MG63 (cell line): ENCODE measurements at regions not wholly inside any gene's neighbourhood (a gene's known extent, or its start where the extent isn't known, plus 50 kb on each side); places are given as distances from the start of the nearest gene placed in this dataset.

Experiments used
- DNase-seq: peaks from one replicate; pipeline ENCODE4 v3.0.0-alpha.2; 2020
- H3K27me3 ChIP-seq: fragments of 250-450 bp; sonication (Bioruptor Pico); 2 replicates; pipeline ENCODE4 v1.5.1; 2020; ENCODE audit warnings: mild to moderate bottlenecking, moderate library complexity
- H3K36me3 ChIP-seq: fragments of 250-450 bp; sonication (Bioruptor Pico); 2 replicates; pipeline ENCODE4 v1.5.1; 2020; ENCODE audit warnings: mild to moderate bottlenecking, moderate library complexity
- H3K4me3 ChIP-seq: fragments of 250-450 bp; sonication (Bioruptor Pico); 2 replicates; pipeline ENCODE4 v1.5.1; 2020; ENCODE audit warnings: mild to moderate bottlenecking, moderate library complexity
- H3K9me3 ChIP-seq: fragments of 250-450 bp; sonication (Bioruptor Pico); 2 replicates; pipeline ENCODE4 v1.5.1; 2020; ENCODE audit warnings: mild to moderate bottlenecking, moderate library complexity

DNA sequence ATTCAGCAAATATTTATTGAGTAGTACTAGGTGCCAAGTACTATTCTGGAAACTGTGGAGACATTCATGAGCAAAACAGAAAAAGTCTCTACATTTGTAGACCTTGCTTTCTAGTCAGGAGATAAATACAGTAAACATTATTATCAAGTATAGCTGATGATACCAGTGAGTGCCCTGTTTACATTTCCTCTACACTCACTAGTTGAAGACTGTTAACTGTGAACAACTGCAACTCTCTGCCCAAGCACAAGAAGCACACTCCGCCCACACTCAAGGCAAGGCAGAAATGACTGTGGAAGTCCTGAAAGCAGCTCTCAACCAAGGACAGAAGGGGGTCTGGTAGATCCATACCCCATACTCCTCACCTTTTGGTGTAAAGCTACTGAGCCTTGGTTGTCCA is 837.0 kb downstream of the DIAPH3 start:
- H3K4me3 ChIP-seq: no peak overlapping the region
- no peaks in the 10 kb centered on the region for H3K27me3 ChIP-seq
- H3K36me3 ChIP-seq: no peaks in the 10 kb centered on the region
- H3K9me3 ChIP-seq: no peaks in the 10 kb centered on the region
- no peak for DNase-seq

DNA sequence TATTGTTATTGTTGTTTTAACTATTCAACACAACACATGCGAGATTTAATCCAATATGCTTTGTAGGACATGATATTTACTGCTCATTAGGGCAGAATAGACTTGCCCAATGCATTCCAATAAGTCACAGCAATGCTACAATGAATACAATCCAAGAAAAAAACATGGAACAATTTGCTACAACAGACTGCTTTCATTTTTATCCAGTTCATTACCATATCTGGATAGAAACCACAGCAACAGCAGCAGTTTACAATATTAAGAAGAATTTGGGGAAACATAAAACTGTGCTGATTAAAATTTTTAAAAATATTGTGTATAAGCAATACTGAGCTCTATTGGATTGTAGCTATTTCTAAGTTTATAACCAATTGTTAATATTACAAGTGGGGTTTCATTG is 833.0 kb downstream of the DIAPH3 start:
- no peaks in the 10 kb centered on the region for H3K27me3 ChIP-seq
- H3K36me3 ChIP-seq: no peaks in the 10 kb centered on the region
- H3K4me3 ChIP-seq: no peak overlapping the region
- no peak for DNase-seq
- H3K9me3 ChIP-seq: no peaks in the 10 kb centered on the region

DNA sequence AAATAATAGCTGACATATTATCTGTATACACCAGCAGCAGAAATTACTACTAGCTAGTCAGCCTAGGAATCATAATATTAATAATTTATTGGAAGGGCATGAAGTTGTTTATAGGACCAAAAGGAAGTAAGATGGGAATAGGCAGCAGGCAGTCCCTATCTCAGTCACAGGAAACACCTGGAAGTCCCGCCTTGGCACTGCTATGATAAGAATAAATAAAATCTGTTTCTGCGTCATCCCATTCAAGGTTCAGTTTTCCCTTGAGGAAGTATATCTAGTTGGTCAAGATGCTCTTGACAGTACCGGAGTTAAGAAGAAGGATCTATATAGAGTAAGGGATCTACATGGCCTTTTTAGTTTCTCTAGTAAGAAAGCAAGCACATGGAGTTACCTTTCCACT is 830.8 kb downstream of the DIAPH3 start:
- Histone ChIP-seq H3K36me3 (no peaks in the 10 kb centered on the region), H3K4me3 (no peak overlapping the region), H3K27me3 (no peaks in the 10 kb centered on the region), H3K9me3 (no peaks in the 10 kb centered on the region)
- DNase-seq: no peak

DNA sequence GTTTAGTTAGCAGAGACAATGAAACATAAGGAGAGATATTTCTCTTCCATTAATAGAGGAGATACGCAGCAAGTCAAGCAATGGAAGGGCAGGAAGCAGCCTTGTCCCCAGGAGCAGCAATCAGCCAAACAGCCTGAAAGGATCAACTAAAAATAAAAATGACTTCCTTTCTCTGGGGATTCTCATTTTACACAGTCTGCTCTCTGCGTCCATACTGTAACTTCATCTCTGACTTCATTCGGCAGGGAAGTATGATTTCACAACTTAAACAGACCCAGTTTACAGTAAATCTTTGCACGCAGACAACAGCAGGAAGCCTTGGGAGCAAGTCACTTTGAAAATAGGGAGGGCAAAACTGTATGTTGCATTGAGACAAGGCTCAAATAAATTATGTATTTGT is 826.7 kb downstream of the DIAPH3 start:
- H3K9me3 ChIP-seq: no peaks in the 10 kb centered on the region
- DNase-seq: no peak
- H3K36me3 ChIP-seq: no peaks in the 10 kb centered on the region
- H3K27me3 ChIP-seq: no peaks in the 10 kb centered on the region
- H3K4me3 ChIP-seq: no peak overlapping the region

DNA sequence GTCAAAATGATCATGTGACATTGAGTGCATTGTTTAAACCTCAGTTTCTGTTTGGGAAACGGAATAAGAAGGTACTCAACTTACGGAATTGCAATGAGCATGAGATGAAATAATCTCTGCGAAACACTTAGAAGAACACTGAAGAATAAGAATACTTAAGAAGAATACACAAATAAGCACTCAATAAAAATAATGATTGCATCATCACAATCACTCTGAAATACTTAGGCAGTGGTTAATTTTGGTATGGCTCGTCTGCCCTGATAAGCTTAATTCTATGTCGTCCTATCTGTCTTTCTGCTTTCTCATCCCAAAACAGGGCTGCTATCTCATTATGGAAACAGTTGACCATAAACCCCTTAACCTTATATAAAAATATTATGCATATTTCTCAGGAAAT is 823.6 kb downstream of the DIAPH3 start:
- Histone ChIP-seq H3K9me3 (no peaks in the 10 kb centered on the region), H3K27me3 (no peaks in the 10 kb centered on the region), H3K4me3 (no peak overlapping the region), H3K36me3 (no peaks in the 10 kb centered on the region)
- no peak for DNase-seq

DNA sequence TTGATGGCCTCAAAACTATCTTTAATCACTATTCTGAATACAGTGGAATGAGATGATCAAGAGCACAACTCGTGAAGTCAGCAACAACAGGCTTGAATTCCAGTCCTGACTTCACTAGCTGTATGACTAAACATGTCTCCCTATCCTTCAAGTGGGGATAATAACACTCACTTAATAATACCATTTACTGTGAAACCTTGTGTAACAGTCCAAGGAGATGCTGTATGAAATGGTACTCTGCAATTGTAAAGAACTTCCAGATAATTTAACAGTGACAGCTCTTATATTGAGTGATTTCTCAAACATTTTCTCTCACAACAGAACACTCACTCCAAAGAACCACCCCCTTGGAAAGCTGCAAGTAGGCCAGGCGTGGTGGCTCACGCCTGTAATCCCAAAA is 823.1 kb downstream of the DIAPH3 start:
- Histone ChIP-seq H3K36me3 (no peaks in the 10 kb centered on the region), H3K4me3 (no peak overlapping the region), H3K27me3 (no peaks in the 10 kb centered on the region), H3K9me3 (no peaks in the 10 kb centered on the region)
- no peak for DNase-seq

DNA sequence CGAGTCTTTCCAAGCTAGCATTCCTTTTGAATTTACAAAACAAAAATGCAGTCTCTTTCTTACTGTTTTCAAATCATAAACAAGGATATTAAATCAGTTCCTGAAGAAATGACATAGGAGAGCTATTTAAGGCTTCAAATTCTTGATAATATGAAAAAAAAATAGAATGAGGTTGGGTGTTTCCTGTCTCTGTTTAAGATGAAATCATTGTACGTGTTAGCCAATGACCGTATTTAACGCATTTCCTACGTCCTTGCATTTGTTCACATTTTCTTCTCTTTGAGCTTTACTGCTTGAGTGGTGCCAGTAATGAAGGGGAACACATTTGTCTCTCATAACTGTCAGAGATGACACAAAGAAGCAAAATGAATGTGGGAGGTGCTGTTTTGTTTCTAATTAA is 821.3 kb downstream of the DIAPH3 start:
- H3K9me3 ChIP-seq: no peaks in the 10 kb centered on the region
- DNase-seq: no peak

DNA sequence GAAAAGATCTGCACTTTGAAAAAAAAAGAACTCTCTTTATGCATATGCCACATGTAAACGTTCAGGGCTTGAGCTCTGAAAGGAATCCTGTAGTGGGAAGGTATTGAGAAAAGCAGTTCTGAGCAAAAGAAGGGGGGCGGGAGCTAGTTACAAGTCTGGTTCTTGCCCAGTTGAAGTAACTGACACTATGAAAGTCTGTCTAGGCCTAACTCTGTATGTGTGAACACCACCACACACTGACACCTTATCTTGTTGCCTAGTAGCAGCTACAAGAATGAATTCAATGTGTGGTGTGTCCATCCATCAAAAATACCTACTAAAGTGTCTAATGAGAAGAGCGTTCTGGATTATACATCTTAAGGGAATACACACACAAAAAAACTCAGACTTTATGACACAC is 820.6 kb downstream of the DIAPH3 start:
- no peak for DNase-seq
- H3K4me3 ChIP-seq: no peak overlapping the region
- H3K9me3 ChIP-seq: no peaks in the 10 kb centered on the region
- no peaks in the 10 kb centered on the region for H3K36me3 ChIP-seq
- no peaks in the 10 kb centered on the region for H3K27me3 ChIP-seq

More for the DNA sequence above, 821.3 kb downstream of the DIAPH3 start:
- no peak overlapping the region for H3K4me3 ChIP-seq
- H3K27me3 ChIP-seq: no peaks in the 10 kb centered on the region
- no peaks in the 10 kb centered on the region for H3K36me3 ChIP-seq

DNA sequence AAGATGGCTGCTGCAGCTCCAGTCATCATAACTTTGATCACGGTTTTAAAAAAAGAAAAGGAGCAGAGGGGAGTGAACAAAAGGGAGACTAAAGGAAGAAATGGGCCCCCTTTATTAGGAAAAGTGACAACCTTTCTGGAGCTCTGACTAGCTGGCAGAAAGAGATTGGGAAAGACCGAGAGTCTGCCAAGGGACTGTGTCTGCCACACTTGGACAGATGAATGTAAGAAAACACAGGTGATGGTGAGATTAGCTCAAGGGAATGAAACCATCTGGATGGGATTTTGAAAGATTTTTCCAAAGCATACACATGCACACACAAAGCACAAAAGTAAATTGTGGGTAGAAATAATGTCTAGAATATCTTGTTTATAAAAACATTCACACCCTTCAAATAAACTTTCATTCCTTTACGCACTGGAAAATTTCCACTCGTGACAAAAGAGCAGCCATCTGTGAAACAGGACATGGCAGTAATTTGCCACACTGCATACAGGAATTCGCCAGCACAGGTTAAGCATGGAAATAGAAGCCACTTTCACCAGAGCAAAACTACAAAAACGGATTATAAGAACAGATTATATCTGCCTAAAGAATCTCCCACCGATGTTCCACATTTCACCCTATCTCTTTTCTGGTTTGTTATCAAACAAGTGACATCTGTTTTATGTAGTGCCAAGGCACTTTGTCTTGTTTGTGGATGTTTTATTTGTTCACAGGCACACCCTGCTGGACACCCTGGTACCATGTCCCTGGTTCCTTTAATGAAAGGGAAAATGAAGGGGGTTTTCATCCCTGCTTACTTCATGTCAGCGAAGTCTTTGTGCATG is 819.5 kb downstream of the DIAPH3 start:
- H3K27me3 ChIP-seq: no peaks in the 10 kb centered on the region
- no peak for DNase-seq
- no peaks in the 10 kb centered on the region for H3K9me3 ChIP-seq
- H3K36me3 ChIP-seq: no peaks in the 10 kb centered on the region
- H3K4me3 ChIP-seq: no peak overlapping the region

DNA sequence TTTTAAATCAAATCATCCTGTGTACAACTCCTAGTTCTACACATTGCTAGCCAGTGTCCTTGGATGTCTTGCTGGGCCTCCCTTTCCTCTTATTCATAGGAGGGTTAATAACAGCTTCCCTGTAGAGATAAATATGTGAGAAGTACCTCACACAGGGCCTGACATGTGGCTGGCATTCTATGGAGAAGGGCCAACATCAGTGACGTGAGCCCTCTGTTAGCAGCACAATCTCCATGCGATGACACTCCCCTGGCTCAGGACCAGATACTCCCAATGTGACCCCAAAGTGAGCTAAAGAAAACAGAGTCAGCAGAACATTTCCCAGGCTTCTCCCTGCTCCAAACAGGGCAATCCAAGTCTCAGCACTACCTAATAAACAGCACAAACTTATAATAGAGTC is 818.4 kb downstream of the DIAPH3 start:
- Histone ChIP-seq H3K4me3 (no peak overlapping the region), H3K9me3 (no peaks in the 10 kb centered on the region), H3K27me3 (no peaks in the 10 kb centered on the region), H3K36me3 (no peaks in the 10 kb centered on the region)
- no peak for DNase-seq

DNA sequence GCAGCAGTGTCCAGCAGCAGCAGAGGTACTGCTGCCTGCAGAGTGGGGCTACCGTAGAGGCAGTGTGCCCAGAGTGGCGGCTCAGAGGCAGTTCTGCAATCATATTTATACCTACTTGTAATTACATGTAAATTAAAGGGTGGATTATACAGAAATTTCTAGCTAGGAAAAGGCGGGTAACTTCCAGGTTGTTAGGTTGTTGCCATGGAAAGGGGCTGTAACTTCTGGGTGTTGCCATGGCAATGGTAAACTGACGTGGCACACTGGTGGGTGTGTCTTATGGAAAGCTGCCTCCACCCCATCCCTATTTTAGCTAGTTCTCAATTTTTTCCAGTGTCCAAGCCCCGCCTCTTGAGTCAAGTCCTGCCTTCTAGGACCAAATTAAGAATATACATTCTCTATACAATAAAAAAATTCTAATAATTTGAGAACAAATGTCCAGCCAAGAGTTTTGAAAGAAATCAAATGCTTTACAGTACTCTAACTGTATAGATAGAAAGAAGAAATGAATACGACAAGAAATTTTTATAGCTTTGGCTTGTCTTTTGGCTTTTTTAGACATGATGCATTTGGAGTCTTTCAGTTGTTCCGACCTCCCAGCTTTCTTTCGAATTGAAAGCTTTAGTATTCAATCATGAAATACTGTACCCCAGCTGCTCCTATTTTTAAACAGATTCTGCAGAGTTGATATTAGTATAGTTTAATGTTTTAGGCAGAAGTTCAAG is 816.6 kb downstream of the DIAPH3 start:
- Histone ChIP-seq H3K27me3 (no peaks in the 10 kb centered on the region), H3K9me3 (no peaks in the 10 kb centered on the region), H3K36me3 (no peaks in the 10 kb centered on the region), H3K4me3 (no peak overlapping the region)
- no peak for DNase-seq

DNA sequence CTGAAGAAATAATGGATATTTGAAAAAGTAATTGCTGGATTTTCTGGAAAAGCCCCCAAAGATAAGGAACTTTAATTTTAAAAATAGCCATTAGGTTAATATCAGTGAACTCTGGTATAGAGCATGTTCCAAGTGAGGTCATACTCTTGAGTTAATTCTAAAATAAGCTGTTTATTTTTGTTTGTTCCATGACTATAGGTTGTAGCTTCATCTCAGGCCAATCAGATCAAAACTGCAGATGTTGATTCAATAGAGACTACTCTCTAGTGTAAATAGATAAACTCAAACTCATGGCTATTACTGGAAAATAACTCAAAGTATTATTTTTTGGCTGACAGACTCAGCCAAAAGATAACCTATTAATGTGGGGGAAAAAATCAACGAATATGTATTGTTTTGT is 815.1 kb downstream of the DIAPH3 start:
- no peaks in the 10 kb centered on the region for H3K9me3 ChIP-seq
- DNase-seq: no peak
- H3K36me3 ChIP-seq: no peaks in the 10 kb centered on the region
- no peak overlapping the region for H3K4me3 ChIP-seq
- no peaks in the 10 kb centered on the region for H3K27me3 ChIP-seq

DNA sequence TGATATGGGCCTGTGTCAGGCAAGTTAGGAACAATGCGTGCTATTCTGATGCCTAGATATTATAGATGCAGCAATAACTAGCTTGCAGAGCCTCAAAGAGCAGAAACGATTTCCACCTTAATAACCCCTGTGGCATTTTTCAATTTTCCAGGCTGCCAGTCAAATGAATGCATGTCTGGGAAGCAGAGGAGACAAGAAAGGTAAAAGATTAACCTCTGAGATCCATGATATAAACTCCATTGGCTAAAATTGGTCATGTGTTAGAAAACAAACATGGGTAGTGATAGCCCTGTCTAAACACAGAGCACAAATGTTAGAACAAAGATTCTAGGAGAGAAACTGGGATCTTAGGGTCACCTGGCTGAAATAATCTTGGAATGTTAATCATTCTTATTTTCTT is 811.1 kb downstream of the DIAPH3 start:
- H3K27me3 ChIP-seq: no peaks in the 10 kb centered on the region
- H3K9me3 ChIP-seq: no peaks in the 10 kb centered on the region
- H3K36me3 ChIP-seq: no peaks in the 10 kb centered on the region
- H3K4me3 ChIP-seq: no peak overlapping the region
- no peak for DNase-seq

DNA sequence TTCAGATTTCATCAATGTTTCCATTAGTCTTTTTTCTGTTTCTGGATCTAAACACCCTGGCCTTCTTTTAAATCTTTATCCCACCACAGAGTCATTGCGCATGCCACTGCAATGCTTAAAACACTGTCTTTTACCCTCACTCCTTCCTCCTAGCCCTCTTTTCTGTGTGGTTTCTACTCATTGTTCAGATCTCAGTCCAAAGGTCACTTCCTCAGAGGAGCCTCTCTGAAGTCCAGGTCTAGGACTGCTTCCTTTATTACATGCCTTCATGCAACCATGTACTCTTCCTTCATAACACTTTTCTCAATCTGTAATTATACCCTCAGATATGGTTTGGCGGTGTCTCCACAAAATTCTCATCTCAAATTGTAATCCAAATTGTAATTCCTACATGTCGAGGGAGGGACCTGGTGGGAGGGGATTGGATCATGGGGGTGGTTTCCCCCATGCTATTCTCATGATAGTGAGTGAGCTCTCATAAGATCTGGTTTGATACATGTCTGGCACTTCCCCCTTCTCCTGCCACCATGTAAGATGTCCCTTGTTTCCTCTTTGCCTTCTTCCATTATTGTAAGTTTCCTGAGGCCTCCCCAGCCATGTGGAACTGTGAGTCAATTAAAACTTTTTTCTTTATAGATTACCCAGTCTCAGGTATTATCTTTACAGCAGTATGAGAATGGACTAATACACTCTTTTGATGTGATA is 808.9 kb downstream of the DIAPH3 start:
- DNase-seq: no peak
- Histone ChIP-seq H3K27me3 (no peaks in the 10 kb centered on the region), H3K36me3 (no peaks in the 10 kb centered on the region), H3K9me3 (no peaks in the 10 kb centered on the region), H3K4me3 (no peak overlapping the region)

DNA sequence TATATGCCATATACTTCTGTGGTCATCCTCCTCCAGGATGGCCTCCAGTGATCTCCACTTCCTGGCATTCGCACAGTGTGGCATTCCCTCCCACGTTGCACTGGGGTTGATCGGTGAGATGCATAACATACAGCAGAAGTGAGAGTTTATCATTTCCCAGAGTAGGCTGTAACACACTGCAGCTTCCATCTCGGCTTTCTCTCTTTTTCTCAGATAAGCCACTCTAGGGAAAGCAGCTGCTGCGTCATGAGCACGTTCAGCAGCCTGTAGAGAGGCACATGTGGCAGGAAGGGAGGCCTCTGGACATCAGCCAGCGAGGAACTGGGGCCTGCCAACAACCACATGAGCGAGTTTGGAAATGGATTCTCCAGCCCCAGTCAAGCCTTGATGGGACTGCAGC is 807.1 kb downstream of the DIAPH3 start:
- DNase-seq: peak; percentile 9
- Histone ChIP-seq H3K4me3 (no peak overlapping the region), H3K27me3 (no peaks in the 10 kb centered on the region), H3K36me3 (no peaks in the 10 kb centered on the region), H3K9me3 (no peaks in the 10 kb centered on the region)

DNA sequence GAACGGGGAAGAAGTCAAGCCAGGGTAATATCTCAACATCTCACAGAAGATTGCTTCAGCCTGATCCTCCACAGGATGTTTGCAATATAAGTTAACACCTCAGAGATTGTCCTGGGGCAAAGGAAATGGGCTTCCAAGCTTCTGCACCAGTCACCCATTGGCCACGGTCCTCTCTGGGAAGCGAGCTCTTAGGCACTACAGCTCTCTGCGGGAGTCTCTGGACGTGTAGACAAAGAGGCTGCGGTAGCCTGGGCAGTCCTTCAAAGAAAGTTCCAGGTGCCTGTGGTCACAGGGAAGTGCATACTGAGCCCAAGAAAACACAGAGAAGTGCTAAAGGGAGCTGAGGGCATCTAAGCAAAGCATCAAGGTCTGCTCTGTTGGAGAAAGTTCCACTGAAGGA is 805.7 kb downstream of the DIAPH3 start:
- H3K4me3 ChIP-seq: no peak overlapping the region
- DNase-seq: peak; percentile 13
- H3K9me3 ChIP-seq: no peaks in the 10 kb centered on the region
- H3K36me3 ChIP-seq: no peaks in the 10 kb centered on the region
- H3K27me3 ChIP-seq: no peaks in the 10 kb centered on the region

DNA sequence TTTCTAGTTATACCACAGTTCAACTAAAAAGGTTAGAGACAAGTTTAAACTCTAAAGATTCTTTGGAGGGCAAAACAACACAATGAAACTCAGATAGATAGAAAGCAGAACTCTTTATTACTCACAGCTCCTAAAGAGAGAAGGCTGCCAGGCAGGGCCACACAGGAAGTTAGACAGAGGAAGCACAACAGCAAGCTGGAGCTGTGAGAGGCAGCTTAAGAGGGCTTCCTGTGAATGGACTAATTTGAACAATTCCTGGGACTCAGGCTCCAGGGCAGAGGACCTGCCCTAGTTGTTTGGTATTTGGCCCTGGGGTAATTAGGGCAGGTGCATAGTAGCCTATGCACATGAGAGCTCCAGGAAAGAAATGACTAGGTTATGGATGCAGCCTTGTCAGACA is 803.6 kb downstream of the DIAPH3 start:
- Histone ChIP-seq H3K4me3 (no peak overlapping the region), H3K36me3 (no peaks in the 10 kb centered on the region), H3K27me3 (no peaks in the 10 kb centered on the region), H3K9me3 (no peaks in the 10 kb centered on the region)
- DNase-seq: no peak
